ENCODE measurements at regions not wholly inside any gene's neighbourhood (a gene's known extent, or its start where the extent isn't known, plus 50 kb on each side); places are given as distances from the start of the nearest gene placed in this dataset.

DNA sequence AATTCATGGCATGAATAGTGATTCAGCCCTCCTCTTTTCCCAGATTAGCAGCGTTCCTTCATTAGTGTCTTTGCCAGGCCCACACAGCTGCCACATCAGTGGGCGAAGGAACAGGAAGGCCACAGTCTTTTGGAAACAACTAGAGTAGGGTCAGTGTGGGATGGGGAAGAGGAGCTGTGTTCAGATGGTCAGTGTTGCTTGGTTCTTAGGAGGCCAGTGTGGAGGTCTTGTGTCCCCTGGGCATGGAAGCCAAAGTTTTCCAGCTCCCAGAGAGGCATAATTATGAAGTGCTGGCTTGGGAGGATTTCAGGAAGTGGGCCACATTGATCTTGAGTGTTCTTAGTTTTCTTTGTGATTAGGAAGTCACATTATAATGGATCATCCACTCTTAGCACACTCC is 269.6 kb downstream of the PSAT1 start:
- DNase-seq (ENCODE audit: low read depth), result no peak

DNA sequence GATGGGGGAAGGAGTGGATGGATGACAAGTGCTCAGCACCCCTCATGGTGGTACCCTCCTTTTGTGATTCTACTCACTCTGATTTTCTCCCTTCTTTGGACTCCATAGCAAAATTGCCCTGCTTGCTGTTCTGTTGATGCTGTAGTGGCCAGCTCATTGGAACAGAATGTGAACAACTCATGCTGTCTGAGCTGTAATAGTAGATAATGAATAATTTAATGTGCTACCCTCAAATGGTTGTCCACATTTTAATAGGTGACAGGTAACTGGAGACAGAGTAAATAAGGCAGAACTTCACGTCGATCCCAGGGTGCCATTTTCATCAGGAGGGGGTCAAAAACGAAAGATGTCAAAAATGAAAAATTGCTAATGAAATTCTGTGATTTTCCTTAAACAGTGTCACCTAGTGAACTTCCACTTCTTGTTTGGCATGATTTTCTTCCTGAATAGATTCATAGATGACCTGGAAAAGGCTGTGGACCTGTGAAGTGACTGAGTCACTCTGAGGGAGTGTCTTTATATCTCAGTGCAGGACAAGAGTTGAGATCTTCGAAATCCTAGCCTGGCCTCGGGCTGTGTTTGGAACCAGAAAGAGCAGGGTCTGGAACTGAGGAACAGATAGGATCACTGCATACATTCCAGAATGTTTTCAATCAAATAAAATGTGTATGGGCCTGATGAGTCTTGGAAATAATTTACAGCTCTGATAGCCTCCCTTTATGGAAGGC is 270.2 kb downstream of the PSAT1 start:
- DNase-seq (ENCODE audit: low read depth), result no peak

DNA sequence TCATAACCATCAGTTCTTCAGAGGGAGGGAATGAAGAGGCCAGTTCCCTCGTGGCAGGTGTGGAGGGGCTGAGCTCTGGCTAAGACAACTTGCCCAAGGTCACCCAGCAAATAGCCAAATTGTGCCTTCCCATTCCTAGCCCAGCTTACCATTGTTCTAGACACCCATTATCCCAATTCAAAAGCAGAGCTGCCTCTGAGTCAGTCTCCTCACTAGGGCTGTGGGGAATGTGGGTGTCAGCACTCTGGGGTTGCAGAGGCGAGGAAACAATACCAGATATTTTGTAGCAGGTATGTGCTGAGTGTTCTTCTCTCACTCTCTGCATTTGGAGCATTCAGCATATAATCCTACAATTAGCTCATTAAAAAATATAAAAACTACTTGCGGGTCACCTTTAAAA is 270.8 kb downstream of the PSAT1 start:
- no peak for DNase-seq (ENCODE audit: low read depth)

DNA sequence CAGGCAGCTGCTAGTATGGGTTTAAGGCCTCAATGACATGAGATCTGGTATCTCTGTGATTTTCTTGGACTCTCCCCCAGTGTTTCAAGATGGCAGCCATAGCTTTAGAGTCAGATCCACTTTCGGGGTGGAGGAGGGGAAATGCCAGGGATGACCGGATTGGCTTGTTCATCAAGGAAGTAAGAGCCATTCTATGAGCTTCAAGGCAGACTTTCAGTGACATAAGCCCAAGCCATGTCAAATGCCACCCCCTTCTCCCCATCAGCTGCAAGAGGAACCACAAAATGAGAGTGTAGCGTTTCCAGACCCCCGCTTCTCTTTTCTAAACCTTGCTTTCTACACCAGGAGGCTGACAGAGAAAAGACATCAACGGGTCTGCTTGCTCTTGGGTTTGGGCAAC is 271.8 kb downstream of the PSAT1 start:
- DNase-seq (ENCODE audit: low read depth), result no peak

DNA sequence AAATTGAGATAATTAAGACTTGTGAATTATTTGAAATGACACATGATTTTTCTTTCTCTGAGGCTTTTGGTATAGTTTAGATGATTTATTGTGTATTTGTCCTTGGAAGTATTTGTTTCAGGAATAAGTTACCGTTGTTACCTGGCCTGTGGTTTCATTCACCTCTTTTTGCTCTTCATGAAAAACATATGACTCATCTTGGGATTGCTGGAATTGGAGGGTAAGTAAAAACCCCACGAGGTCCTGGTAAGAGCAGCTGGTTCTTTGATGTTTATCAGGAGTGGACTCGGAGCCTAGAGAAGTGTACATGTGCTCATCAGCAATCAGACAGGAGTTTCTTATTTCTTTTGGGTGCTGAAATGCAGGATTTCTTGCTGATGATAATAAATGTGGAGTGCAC is 275.3 kb downstream of the PSAT1 start:
- DNase-seq (ENCODE audit: low read depth), result no peak

DNA sequence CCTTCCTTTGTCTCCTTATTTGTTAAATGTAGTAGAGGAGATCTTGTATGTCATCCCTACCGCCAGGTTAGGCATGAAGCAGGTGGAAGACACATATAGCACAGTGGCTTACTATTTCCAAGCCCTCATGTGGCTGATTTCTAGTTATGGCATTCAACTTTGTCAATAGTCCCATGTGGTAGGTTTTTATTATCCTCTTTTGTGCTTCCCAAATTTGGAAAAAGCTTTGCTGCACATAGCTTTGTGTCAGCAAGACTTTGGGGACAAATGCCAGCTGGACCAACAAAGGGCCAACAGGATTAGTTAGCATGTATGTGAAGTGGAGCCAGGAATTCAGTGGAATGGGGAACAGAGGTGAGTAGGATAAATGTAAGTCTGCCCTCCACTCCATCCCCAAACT is 276.3 kb downstream of the PSAT1 start:
- no peak for DNase-seq (ENCODE audit: low read depth)

DNA sequence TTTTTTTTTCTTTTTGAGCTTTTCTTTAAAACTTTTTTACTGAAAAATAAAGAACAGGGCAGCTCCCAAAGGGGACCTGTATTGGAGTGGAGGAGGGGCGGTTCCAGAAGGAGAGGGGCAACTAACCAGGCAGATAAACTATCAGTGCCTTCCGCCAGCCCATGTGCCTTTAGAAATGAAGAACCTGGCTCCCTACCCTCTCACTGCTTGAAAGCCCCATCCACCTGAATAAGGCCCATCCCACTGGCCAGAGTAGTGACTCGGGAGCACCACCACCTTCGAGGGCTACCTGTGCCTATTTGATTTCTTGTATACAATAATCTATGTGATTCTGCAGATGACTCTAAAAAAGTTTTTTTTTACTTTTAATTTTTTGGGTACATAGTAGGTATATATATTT is 276.7 kb downstream of the PSAT1 start:
- DNase-seq (ENCODE audit: low read depth), result no peak

DNA sequence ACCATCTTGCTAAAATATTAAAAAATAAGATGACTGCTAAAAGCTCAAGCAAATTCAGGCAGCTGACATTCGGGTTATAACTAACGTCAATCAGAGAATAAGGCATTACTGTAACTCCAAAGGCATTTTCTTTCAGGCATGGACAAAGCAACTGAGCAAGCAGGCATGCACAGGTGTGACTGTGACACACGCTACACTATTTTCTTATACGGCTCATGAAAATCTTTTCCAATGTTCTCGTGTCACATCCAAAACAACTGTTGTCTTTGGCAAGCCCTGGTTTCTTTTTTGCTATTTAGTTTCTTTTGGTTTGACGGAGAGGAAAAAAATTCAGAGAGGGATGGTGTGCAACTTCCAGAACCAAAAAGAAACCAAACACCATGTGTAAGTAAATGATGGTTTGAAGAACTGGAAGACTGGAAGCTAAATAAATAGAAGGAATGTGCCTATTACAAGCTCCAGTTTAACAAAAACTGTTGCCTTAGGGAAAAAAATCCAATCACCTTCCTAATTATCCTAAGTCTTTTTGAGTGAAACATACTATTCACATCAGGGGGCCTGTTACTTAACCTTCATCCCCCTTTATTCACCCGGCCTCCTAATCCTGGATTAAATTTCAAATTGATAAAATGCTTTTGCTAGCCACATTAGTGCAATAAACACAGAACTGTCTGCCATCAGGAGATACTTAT is 277.6 kb downstream of the PSAT1 start:
- no peak for DNase-seq (ENCODE audit: low read depth)

DNA sequence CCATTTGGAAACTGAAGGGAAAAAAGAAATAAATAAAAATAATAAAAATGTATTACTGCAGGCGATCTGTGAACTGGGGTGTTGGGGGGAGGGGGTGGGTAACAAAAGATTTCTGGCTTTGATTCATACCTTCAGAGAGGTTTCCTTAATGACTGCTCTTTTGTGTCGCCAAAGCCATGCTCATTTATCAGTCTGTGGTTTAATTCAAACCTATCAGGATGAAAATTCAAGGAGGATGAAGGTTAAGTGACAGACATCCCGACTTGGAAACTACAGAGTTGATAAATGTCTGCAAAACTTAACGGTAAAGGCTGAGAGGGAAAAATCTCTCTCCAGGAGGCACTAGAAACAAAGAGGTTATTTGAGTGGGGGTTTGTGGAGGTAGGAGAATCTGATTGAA is 278.2 kb downstream of the PSAT1 start:
- no peak for DNase-seq (ENCODE audit: low read depth)

DNA sequence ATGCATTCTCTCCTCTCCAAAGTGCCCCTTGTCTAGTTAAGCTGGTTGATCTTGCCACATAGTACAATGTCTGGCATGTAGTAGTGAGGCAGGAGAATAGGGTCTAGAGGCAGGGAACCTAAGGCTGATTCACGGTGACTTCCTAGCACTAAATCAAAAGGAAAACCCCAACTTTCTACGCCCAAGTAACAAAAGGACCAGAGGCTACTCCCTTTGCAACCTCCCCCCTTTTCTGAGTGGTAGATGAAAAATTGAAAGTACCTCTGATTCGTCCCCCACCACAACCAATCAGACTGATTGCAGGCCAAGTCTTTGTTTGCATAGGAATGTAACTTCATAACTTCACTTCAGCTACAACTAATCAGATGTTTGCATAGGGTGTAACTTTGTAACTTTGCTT is 278.8 kb downstream of the PSAT1 start:
- DNase-seq (ENCODE audit: low read depth), result no peak

DNA sequence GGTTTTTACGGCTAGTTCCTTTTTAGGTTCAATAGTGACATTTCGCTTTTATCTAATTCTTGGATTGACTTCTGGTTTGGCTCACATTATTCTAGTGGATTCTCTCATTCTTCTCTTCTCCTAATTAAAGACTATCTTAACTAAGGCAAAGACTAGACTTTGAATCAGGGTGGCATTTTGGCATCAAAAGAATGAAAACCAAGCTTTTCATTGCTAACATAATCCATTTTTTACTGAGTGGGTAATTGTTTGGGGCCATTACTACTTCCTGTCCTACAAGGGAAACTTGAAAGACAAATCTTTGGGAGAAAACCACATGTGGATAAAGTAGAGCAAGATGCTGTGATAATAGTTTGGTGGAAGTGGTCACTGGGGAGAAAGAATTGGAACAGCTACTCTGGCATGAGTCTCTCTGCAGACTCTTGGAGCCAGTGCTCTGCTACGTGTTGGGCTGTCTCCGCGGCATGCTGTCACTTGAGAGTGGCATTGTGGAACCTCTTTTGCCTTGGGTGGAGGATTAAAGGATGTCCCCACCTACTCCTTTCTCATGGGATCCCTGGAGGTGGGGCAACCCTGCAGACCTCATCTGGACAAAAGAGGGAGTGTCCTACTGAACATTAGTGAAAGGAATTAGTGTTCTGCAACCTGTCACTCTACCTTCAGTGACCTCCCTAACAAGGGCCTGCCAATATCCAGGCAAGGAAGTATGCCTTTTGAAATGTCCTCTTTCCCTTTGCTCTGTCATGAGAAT is 280.4 kb downstream of the PSAT1 start:
- no peak for DNase-seq (ENCODE audit: low read depth)

DNA sequence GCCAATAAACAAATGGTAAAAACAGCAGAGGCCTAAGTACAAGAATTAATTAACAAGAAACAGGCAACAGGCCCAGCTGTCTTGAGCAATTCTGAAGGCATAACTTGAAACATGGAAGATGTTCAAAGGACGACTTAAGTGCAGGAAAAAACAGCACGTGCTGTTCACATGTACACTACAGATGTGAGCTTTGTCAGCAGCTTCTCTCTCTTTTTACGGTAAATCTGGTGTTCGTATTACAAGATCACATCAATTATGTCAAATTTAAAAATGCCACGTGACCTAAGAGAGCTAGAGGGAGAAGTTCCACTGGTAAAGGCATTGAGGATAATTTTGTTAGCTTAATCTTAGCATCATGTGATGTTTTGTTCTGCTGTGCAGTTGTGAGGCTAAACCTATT is 281.1 kb downstream of the PSAT1 start:
- no peak for DNase-seq (ENCODE audit: low read depth)

DNA sequence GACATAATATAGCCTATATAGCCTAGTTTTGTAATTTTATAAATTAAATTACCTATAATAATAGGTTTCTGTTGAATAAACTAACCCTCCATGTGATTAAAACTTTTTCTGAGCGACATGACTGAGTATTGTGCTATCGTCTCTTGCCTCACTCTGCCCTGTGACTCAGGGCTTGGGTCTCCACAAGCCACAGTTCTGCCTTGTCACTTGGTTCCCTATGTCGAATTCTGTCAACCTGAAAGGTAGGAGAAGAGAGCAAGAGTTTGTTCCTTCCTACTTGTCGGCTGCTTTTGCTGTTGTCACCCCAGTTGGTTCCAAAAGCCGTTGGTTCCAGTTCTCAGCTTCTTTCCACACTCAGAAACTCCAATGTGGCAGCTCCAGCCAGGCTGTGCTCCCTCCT is 285.9 kb downstream of the PSAT1 start:
- DNase-seq (ENCODE audit: low read depth), result no peak

DNA sequence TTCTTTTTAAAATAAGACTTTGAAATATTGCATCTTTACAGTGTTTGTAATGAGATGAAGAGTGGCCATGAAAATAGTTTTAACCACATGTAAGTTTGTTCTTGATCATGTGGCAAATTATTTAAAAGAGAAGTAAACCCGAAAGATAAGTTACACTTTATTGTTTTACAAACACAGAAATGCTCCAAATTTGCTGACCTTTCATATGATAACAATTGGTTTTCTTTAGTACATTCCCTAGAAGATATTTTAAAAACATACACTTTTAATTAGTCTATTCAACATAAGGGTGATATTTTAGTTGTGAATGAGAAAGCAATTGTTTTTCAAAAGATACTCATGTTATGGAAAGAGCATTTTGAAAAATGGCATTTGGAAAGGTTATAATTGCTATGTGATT is 287.7 kb downstream of the PSAT1 start:
- DNase-seq (ENCODE audit: low read depth), result no peak

DNA sequence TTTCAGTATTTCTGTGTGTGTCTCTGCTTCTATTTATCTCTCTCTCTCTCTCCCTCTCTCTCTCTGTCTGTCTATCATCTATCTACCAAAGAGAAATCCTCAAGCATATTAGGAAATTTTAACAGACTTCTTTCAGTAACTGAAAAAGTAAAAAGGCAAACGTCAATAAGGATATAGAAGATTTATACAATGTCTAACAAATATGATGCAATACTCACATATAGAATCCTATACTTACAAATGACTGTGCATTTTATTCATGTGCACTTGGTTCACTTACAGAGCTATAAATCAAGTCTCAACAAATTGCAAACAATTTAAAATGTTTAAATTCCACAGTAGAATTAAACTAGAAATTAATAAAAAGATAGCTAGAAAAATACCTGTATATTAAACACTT is 289.0 kb downstream of the PSAT1 start:
- no peak for DNase-seq (ENCODE audit: low read depth)

DNA sequence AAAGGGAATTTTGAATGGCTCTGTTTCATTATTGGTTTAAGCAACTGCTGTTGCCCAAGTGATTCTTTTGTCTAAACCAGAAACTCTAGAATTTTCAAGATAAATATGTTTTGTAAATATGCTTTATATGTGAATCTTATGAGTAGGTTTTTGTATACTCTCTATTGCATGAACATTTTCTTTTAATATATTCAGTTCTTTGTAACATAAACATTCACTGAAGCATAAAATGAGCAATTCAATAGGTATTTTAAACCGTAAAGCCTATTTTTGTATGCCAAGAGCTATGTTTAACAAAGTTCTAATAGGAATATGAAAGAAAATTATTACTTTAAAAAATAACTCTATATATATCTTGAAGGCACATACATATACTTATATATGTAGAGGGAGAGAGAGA is 293.1 kb downstream of the PSAT1 start:
- no peak for DNase-seq (ENCODE audit: low read depth)

DNA sequence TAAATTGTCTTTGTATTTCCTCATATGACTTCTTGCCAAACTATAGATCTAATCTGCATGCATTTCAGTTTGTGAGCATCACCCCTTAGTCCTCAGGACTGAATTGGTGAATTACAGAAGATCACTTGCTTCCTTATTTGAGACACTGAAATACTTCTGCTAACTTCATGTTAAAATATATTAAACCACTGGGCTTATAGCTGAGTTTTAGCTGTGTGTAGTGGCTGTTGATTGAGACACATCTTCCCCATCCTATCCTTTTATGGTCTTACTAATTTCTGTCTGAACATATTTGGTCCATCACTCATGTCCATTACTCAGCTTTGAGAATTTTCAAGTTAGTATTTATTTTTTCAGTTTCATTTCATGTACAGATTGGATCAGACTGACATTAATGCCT is 295.9 kb downstream of the PSAT1 start:
- DNase-seq (ENCODE audit: low read depth), result no peak

DNA sequence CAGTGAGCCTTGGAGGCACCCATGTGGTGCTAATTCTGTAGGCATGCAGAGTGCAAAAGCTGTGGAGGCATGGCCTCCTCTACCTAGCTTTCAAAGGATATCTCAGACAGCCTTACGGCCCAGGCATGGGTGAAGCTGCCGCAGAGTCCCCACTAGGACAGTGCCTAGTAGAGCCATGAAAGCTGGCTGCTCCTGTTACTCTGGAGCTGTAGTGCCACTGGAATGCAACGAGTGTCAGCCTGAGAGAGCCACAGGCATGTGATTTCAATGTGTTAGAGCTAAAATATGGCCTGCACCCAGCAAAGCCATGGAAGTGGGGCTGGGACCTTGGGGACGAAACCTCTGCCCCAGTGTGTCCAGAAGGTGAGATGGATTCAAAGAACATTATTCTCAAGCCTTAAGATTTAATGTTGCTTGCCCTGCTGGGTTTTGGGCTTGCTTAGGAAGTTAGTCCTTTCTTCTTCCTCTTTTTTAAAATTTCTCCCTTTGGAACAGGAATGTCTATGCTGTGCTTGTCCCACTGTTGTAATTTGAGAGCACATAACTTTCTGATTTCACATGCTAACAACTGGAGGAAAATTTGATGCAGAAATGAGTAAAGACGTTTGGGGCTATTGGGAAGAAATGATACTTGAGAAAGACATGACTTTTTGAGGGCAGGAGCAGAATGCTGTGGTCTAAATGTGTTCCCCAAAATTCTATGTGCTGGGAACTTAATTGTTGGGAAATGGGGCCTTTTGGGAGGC is 298.4 kb downstream of the PSAT1 start:
- no peak for DNase-seq (ENCODE audit: low read depth)

DNA sequence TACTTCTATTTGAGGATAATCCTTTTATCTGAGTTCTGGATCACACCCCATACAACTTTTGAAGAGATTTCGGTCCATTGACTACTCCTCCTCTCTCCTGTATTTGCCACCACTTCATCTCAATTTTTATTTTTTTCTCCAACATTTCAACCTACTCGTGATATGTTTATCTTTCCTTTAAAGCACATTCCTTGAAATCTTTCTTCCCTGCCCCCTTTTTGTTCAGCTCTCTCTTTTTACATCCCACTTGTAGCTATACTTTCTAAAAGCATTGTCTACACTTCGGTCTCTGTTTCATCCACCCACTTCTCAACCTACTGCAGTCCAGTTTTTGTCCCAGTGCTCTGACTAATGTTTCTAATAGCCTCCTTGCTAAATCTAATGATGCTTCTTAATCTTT is 299.4 kb downstream of the PSAT1 start:
- no peak for DNase-seq (ENCODE audit: low read depth)

DNA sequence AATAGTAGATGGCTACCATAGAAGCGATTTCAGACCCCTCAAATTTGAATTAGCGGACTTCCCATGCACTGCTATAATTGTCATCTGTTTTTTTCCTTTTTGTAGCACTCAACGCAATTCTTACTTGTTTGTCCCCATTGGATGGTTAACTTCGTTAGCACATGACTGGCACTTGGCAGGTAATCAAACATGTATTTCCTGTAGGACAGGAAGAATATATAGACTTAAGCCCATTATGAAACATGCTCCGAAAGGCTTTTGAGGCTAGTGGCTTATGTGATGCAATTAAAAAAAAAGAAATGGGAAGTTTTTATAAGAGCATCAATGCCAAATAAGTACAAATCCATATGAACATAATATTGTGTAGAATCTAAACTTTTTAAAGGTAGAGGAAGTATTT is 301.2 kb downstream of the PSAT1 start:
- DNase-seq (ENCODE audit: low read depth), result no peak

DNA sequence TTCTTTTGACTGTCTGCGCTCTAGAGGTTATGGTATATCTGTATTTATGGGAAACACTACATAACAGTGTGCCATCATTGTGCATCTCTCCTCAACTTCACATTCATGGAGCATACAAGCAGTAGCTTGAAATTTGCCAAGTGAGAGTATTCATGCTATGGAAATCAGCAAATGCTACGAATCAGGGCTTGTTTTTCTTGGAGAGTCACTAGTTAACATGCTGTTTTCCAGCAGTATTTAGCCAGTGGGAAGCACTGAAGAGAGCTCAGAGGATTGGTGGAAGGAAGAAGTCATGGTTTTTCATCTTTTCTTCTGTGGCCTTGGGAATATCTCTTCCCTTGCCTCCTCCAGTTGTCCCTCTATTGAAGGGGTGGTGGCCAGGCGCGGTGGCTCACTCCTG is 303.0 kb downstream of the PSAT1 start:
- no peak for DNase-seq (ENCODE audit: low read depth)

DNA sequence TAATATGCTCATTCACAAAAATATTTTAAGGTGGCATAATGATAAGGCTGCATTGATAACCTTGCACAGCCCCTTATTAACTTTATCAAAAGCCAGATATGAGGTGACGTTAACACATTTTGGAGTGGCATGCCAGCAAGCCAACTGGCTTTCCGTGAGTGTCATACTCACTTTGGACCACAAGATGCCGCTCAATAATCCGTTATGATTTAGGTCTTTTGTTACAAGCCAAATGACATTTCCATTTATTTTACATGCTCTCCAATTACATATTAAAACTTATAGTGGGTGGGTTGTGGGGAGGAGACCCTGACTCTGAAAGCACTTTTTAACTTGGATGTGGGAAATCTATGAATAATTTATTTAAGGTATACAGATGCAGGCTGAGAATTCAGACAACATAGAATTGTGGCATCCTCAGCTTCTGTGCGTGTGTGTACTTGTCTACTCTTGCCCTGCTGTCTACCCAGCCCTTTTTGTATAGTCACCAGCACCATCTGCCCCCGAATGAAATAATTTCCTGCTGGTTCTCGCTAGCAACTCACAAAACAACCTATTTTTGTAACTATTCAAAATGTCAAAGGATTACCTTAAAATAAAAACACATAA is 305.1 kb downstream of the PSAT1 start:
- DNase-seq (ENCODE audit: low read depth), result no peak
